NB4 (cell line): ENCODE measurements at regions not wholly inside any gene's neighbourhood (a gene's known extent, or its start where the extent isn't known, plus 50 kb on each side); places are given as distances from the start of the nearest gene placed in this dataset.

ENCODE experiments used
- CTCF ChIP-seq: IDR thresholded peaks from one replicate; pipeline ENCODE4 v1.5.1; 2012; ENCODE audit warnings: low read depth, low read length
- MAX ChIP-seq: IDR thresholded peaks from 2 replicates; pipeline ENCODE4 v1.6.1; 2011; ENCODE audit warnings: low read depth, low read length
- MYC ChIP-seq: IDR thresholded peaks from 2 replicates; pipeline ENCODE4 v1.6.1; 2011; ENCODE audit warnings: low read depth, low read length

GRCh38 chr1:209504571-209504970 lies 78.9 kb upstream of the CAMK1G start:
- TF ChIP-seq CTCF, result no peak
- TF ChIP-seq MAX, result no peak
- no peak for TF ChIP-seq MYC
